ENCODE measurements at regions not wholly inside any gene's neighbourhood (a gene's known extent, or its start where the extent isn't known, plus 50 kb on each side); places are given as distances from the start of the nearest gene placed in this dataset.

GRCh38 chr2:18842836-18843235 is 253.5 kb upstream of the NT5C1B start:
- no peaks in the 10 kb centered on the region for H3K36me3 ChIP-seq (ENCODE audit: insufficient read depth)
- no peaks in the 10 kb centered on the region for H3K4me1 ChIP-seq (ENCODE audit: low read depth, poor library complexity, severe bottlenecking)
- no peaks in the 10 kb centered on the region for H4K20me1 ChIP-seq (ENCODE audit: insufficient read depth)
- H3K79me2 ChIP-seq (ENCODE audit: insufficient read depth, low read depth): no peaks in the 10 kb centered on the region
- no peak overlapping the region for H3K27ac ChIP-seq
- no peak overlapping the region for H3K4me3 ChIP-seq (IDR thresholded peaks at IDR 0.05; ENCODE audit: insufficient read depth, low read depth, low read length)
- TF ChIP-seq CTCF (conservative IDR thresholded peaks at IDR 0.05; ENCODE audit: low read depth, low read length): no peak
- no peaks in the 10 kb centered on the region for H3K27me3 ChIP-seq (ENCODE audit: insufficient read depth, low read depth)
- no peak overlapping the region for H3K4me2 ChIP-seq
- H3K9ac ChIP-seq: no peak overlapping the region
- H2AFZ ChIP-seq (ENCODE audit: low read depth): no peak overlapping the region

- H4K20me1 ChIP-seq (ENCODE audit: insufficient read depth): no peaks in the 10 kb centered on the region
- H3K27ac ChIP-seq: no peak overlapping the region
- H3K4me2 ChIP-seq: no peak overlapping the region
- H3K4me1 ChIP-seq (ENCODE audit: low read depth, poor library complexity, severe bottlenecking): no peaks in the 10 kb centered on the region
- H3K27me3 ChIP-seq (ENCODE audit: insufficient read depth, low read depth): no peaks in the 10 kb centered on the region
- H3K36me3 ChIP-seq (ENCODE audit: insufficient read depth): no peaks in the 10 kb centered on the region
- H2AFZ ChIP-seq (ENCODE audit: low read depth): no peak overlapping the region
- TF ChIP-seq CTCF (conservative IDR thresholded peaks at IDR 0.05; ENCODE audit: low read depth, low read length): no peak
- no peak overlapping the region for H3K9ac ChIP-seq
- H3K4me3 ChIP-seq (IDR thresholded peaks at IDR 0.05; ENCODE audit: insufficient read depth, low read depth, low read length): no peak overlapping the region
- H3K79me2 ChIP-seq (ENCODE audit: insufficient read depth, low read depth): no peaks in the 10 kb centered on the region
Measured at GRCh38 chr2:18841248-18842150, 252.1 kb upstream of the NT5C1B start.

GRCh38 chr2:18837240-18837639 is 247.9 kb upstream of the NT5C1B start:
- no peak overlapping the region for H3K4me2 ChIP-seq
- no peak overlapping the region for H2AFZ ChIP-seq (ENCODE audit: low read depth)
- H3K27me3 ChIP-seq (ENCODE audit: insufficient read depth, low read depth): no peaks in the 10 kb centered on the region
- no peaks in the 10 kb centered on the region for H4K20me1 ChIP-seq (ENCODE audit: insufficient read depth)
- no peak for TF ChIP-seq CTCF (conservative IDR thresholded peaks at IDR 0.05; ENCODE audit: low read depth, low read length)
- no peak overlapping the region for H3K27ac ChIP-seq
- no peak overlapping the region for H3K9ac ChIP-seq
- no peaks in the 10 kb centered on the region for H3K4me1 ChIP-seq (ENCODE audit: low read depth, poor library complexity, severe bottlenecking)
- H3K79me2 ChIP-seq (ENCODE audit: insufficient read depth, low read depth): no peaks in the 10 kb centered on the region
- H3K36me3 ChIP-seq (ENCODE audit: insufficient read depth): no peaks in the 10 kb centered on the region
- no peak overlapping the region for H3K4me3 ChIP-seq (IDR thresholded peaks at IDR 0.05; ENCODE audit: insufficient read depth, low read depth, low read length)

- Histone ChIP-seq H3K79me2 (ENCODE audit: insufficient read depth, low read depth) (no peaks in the 10 kb centered on the region), H3K36me3 (ENCODE audit: insufficient read depth) (no peaks in the 10 kb centered on the region), H3K9ac (no peak overlapping the region), H3K27ac (no peak overlapping the region), H3K4me1 (ENCODE audit: low read depth, poor library complexity, severe bottlenecking) (no peaks in the 10 kb centered on the region), H2AFZ (ENCODE audit: low read depth) (no peak overlapping the region), H3K27me3 (ENCODE audit: insufficient read depth, low read depth) (no peaks in the 10 kb centered on the region), H3K4me3 (IDR thresholded peaks at IDR 0.05; ENCODE audit: insufficient read depth, low read depth, low read length) (no peak overlapping the region), H3K4me2 (no peak overlapping the region), H4K20me1 (ENCODE audit: insufficient read depth) (no peaks in the 10 kb centered on the region)
- TF ChIP-seq CTCF (conservative IDR thresholded peaks at IDR 0.05; ENCODE audit: low read depth, low read length): no peak
Measured at GRCh38 chr2:18836436-18836835, 247.1 kb upstream of the NT5C1B start.
